ENCODE measurements at regions not wholly inside any gene's neighbourhood (a gene's known extent, or its start where the extent isn't known, plus 50 kb on each side); places are given as distances from the start of the nearest gene placed in this dataset.

GRCh38 chrX:1099146-1099770 is 113.2 kb downstream of the CRLF2 start:
- POLR2A ChIA-PET (ENCODE audit: low non-redundant PET): no interaction called here
- H3K4me1 ChIP-seq (ENCODE audit: insufficient read depth, low read length, poor library complexity, severe bottlenecking): no peaks in the 10 kb centered on the region
- TF ChIP-seq, protein P1, sequence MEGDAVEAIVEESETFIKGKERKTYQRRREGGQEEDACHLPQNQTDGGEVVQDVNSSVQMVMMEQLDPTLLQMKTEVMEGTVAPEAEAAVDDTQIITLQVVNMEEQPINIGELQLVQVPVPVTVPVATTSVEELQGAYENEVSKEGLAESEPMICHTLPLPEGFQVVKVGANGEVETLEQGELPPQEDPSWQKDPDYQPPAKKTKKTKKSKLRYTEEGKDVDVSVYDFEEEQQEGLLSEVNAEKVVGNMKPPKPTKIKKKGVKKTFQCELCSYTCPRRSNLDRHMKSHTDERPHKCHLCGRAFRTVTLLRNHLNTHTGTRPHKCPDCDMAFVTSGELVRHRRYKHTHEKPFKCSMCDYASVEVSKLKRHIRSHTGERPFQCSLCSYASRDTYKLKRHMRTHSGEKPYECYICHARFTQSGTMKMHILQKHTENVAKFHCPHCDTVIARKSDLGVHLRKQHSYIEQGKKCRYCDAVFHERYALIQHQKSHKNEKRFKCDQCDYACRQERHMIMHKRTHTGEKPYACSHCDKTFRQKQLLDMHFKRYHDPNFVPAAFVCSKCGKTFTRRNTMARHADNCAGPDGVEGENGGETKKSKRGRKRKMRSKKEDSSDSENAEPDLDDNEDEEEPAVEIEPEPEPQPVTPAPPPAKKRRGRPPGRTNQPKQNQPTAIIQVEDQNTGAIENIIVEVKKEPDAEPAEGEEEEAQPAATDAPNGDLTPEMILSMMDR (conservative IDR thresholded peaks at IDR 0.05; ENCODE audit: low read depth, low read length): no peak
- no peak for TF ChIP-seq EZH2 (IDR thresholded peaks at IDR 0.05; ENCODE audit: borderline replicate concordance, low read depth, low read length, poor library complexity, severe bottlenecking)
- no peak for DNase-seq (ENCODE audit: low spot score)
- H3K27me3 ChIP-seq (replicated peaks; ENCODE audit: insufficient read depth, low read depth, low read length, poor library complexity): no peaks in the 10 kb centered on the region
- no peaks in the 10 kb centered on the region for H3K36me3 ChIP-seq (ENCODE audit: insufficient read depth, low read length, poor library complexity, severe bottlenecking)
- CTCF ChIA-PET: no interaction called here
- intact Hi-C loops (cut with micrococcal nuclease; ENCODE audit: unreplicated experiment): no loop called here
- BruUV-seq (replicated peaks): no TSS peak
- peaks cover 11% of the 10 kb centered on the region for H3K9me3 ChIP-seq (ENCODE audit: low read depth, low read length, poor library complexity, severe bottlenecking)
- no peak overlapping the region for H3K27ac ChIP-seq (ENCODE audit: low read depth, low read length, poor library complexity, severe bottlenecking)
- no peak overlapping the region for H3K4me3 ChIP-seq (ENCODE audit: low read depth, low read length, poor library complexity, severe bottlenecking)

DNA sequence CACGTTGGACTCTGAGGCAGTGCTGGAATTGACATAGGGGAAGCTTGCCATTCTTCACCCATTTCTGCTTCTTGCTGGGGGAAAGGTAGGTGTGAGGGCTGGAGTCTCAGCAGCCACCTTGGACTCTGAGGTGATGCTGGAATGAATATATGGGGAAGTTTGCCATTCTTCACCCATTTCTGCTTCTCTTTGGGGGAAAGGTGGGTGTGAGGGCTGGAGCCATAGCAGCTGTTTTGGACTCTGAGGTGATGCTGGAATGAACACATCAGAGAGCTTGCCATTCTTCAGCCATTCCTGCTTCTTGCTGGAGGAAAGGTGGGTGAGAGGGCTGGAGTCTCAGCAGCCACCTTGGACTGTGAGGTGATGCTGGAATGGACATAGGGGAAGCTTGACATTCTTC is 115.1 kb downstream of the CRLF2 start:
- Histone ChIP-seq H3K4me3 (ENCODE audit: low read depth, low read length, poor library complexity, severe bottlenecking) (no peak overlapping the region), H3K4me1 (ENCODE audit: insufficient read depth, low read length, poor library complexity, severe bottlenecking) (no peaks in the 10 kb centered on the region), H3K27ac (ENCODE audit: low read depth, low read length, poor library complexity, severe bottlenecking) (no peak overlapping the region), H3K36me3 (ENCODE audit: insufficient read depth, low read length, poor library complexity, severe bottlenecking) (no peaks in the 10 kb centered on the region), H3K27me3 (replicated peaks; ENCODE audit: insufficient read depth, low read depth, low read length, poor library complexity) (no peaks in the 10 kb centered on the region), H3K9me3 (ENCODE audit: low read depth, low read length, poor library complexity, severe bottlenecking) (peaks cover 15% of the 10 kb centered on the region)
- intact Hi-C loops (cut with micrococcal nuclease; ENCODE audit: unreplicated experiment): no loop called here
- CTCF ChIA-PET: no interaction called here
- DNase-seq (ENCODE audit: low spot score): no peak
- POLR2A ChIA-PET (ENCODE audit: low non-redundant PET): no interaction called here
- TF ChIP-seq, protein P1 (conservative IDR thresholded peaks at IDR 0.05; ENCODE audit: low read depth, low read length): no peak
- no peak for TF ChIP-seq EZH2 (IDR thresholded peaks at IDR 0.05; ENCODE audit: borderline replicate concordance, low read depth, low read length, poor library complexity, severe bottlenecking)
- BruUV-seq (replicated peaks): no TSS peak

DNA sequence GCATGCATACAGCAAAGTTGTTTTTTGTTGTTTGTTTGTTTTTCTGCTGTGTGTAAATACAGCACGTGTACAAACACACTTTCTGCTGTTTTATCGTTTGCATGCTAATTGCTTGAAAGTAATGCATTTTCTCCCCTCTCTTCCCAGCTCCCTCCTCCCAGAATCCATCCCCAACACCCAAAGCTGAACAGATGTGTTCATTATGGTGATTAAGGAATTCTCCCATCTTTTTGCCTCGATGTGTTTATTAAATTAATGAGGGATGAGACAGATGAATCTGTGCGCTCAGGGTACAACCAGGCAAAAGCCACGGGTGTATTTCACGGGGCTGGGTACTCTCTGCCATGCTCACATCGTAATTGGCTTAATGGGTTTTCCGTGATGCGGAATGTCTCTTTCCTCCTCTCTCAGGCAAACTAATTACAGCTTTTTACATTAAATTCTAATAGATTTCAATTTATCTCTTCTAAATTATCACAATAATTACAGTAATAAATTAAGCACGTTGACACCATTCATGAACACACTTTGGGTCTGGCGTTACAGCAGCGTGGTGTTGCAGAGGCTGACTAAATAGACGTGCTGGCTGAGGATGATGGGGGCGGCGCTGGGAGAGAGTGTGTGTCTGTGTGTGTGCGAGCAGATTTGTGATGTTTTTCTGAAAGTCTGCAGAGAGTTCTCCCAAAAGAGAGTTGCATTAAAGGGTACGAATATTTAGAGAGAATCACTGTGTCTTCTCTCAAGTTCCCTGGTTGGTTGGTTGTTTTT is 117.7 kb downstream of the CRLF2 start:
- BruUV-seq (replicated peaks): no TSS peak
- ChIA-PET POLR2A (ENCODE audit: low non-redundant PET) (no interaction called here), CTCF (no interaction called here)
- peaks cover 15% of the 10 kb centered on the region for H3K9me3 ChIP-seq (ENCODE audit: low read depth, low read length, poor library complexity, severe bottlenecking)
- H3K27ac ChIP-seq (ENCODE audit: low read depth, low read length, poor library complexity, severe bottlenecking): no peak overlapping the region
- no peak for DNase-seq (ENCODE audit: low spot score)
- TF ChIP-seq, protein P1 (conservative IDR thresholded peaks at IDR 0.05; ENCODE audit: low read depth, low read length): no peak
- no peak for TF ChIP-seq EZH2 (IDR thresholded peaks at IDR 0.05; ENCODE audit: borderline replicate concordance, low read depth, low read length, poor library complexity, severe bottlenecking)
- H3K36me3 ChIP-seq (ENCODE audit: insufficient read depth, low read length, poor library complexity, severe bottlenecking): no peaks in the 10 kb centered on the region
- no peak overlapping the region for H3K4me3 ChIP-seq (ENCODE audit: low read depth, low read length, poor library complexity, severe bottlenecking)
- no peaks in the 10 kb centered on the region for H3K27me3 ChIP-seq (replicated peaks; ENCODE audit: insufficient read depth, low read depth, low read length, poor library complexity)
- H3K4me1 ChIP-seq (ENCODE audit: insufficient read depth, low read length, poor library complexity, severe bottlenecking): no peaks in the 10 kb centered on the region
- intact Hi-C loops (cut with micrococcal nuclease; ENCODE audit: unreplicated experiment): no loop called here

Data from A673 (cell line).